SW 1271 (cell line): ENCODE measurements at regions not wholly inside any gene's neighbourhood (a gene's known extent, or its start where the extent isn't known, plus 50 kb on each side); places are given as distances from the start of the nearest gene placed in this dataset.

Source experiments
- DNase-seq, 2 experiments: peaks; one replicate each; lab custom pipeline; 2025; lab: John Stamatoyannopoulos, UW

DNA sequence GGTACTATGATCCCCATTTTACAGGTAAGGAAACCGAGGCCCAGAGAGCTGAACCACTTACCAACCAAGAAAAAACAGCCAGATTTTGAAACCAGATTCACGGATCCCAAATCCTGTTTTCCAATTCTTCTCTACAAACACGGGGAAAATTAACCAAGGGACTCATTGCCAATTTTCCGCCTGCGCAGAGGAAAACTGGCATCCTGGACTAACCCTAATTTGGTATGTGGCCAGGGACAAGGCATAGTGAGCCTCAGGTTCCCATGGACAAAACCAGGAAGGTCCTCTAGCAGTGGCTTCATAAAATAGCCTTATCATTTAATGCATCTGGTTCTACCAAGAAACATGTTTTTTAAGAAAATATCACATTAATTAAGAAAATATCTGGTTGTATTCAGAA is 517.3 kb downstream of the MED13L start:
- no peak for DNase-seq

GRCh38 chr12:115758877-115759620 is 518.4 kb downstream of the MED13L start:
- DNase-seq, result no peak

- no peak for DNase-seq
Observed at GRCh38 chr12:115758183-115758582, 519.3 kb downstream of the MED13L start.

GRCh38 chr12:115756804-115757203 is 520.7 kb downstream of the MED13L start:
- no peak for DNase-seq

DNA sequence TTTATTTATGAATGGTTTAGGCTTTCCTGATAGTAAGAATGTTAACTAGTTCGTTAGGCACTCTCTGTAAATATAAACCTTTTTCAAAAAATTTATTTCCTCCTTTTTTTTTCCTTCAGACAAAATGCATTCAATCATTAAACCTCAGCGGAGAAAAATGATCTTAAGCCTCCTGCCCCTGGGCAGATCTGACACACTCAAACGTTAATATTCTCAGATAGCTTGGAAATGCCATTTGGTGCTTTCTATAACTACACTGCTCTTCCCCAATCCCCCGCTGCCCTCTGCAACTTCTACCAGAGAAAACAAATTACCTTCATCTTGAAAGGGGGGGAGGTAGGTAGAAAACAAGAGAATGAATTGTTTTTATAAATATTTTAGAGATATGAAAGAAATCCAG is 521.2 kb downstream of the MED13L start:
- DNase-seq, result no peak

DNA sequence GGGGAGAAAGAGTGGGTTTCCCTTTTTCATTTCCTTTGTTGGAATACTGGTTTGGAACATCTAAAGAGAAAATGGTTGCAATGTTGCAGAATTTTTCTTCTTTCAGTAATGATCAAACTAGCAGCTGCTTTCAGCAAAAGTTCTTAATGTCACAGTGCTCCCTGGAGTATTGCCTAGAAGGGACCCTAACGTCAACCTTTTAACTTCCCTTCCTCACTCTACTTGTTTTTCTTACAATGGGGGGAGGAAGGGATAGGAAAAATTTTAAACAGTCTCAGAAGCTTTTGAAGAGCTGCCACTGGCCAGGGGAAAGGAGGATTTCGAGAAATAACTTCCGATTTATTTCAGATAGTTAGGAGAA is 521.8 kb downstream of the MED13L start:
- DNase-seq, result no peak

GRCh38 chr12:115755061-115755724 is 522.3 kb downstream of the MED13L start:
- no peak for DNase-seq

- peak in 1 of 2 experiments; percentile 44 for DNase-seq
Observed at GRCh38 chr12:115752913-115753726, 524.4 kb downstream of the MED13L start.

- no peak for DNase-seq
Observed at GRCh38 chr12:115752156-115752555, 525.3 kb downstream of the MED13L start.

DNA sequence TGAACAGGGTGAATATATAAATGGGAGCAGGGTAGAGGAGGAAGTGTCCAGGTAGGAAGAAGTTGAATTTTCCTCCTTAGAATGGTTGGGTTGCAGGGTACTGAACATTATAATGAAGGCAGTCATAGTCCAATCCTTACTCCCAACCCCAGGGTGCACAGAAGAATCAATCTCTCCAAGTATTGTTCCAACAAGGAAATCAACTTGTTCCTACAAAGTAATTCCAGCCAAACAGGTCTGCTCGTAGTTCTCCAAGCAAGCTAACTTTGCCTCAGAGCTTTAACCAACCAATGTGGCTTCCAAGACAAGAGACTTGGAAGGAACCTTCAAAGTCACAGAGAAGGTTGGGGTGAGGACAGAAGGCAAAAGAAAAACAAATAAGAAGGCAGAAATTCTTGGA is 527.2 kb downstream of the MED13L start:
- no peak for DNase-seq

DNA sequence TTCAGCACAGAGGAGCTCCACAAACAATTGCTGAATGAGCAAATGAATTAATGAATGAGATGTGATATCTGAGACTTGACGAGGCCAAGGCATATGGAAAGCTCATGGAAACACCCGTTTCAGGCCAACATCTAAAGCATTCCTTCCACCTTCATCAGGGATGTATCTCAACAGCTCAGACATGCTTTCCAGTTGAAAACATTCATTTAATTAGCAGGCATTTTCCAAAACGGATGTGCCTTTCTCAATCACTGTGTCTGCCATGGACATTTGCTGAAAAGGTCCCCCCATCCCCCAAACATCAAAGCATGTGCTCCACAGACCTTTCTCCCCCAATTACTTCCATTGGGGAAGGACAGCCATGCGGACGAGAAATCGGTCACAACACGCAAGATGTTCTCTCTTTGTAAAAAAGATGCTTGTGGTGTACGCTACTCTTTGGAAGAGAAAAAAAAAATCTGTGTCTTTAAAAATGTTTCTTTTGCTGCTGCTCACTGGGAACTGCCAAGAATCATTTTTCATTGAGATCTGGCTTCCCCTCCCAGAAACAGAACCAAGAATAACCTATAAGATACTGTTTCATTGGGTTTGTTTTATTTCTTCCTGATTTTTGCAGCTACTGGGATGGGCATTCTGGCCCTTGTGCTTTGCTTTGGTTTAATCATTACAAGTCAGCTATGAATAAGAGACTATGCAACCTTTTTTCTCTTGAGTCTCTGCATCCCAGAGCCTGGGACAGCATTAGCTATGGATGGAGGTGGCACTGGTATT is 528.2 kb downstream of the MED13L start:
- no peak for DNase-seq

DNA sequence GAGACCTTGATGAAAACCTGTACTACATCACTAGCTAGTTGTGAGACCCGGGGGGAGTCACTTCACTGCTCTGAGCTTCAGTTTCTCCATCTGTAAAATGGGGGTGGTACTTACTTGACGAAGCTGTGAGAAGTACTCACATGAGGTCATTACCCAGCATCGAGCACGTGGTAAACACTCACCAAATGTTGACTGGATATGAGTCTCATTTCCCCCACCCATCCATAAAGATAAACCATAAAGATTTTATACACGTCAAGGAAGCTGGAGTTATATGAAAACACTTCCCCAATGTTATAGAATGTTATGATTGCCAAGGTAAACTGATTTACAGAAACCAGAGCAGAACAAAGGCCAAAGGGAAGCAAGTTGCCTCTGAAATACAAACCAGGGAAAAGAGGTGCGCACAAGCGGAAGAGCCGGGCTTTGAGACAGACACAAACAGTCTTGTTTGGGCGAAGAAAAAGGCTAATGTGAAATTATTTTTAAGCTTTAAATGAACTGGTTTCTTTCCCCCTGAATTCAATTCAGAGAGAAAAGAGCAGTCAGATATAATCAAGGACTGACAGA is 536.8 kb downstream of the MED13L start:
- DNase-seq, result no peak

DNA sequence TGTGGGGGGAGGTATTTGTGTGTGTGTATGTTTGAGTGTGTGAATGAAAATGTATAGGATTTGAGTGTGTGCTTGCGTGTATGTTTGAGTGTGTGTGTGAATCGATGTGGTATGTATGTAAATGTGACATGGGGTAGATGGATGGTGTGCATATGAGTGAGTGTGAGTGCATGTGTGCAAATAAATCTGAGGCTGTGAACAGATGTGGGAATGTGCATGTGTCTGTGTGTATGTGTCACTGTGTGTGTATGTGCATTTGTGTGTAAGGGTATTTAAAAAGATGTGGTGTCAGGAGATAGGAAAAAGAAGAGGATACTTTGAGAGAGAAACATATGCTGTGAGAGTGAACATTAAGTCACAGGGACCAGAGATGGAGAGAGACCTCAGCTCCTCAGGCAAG is 539.6 kb downstream of the MED13L start:
- no peak for DNase-seq

GRCh38 chr12:115736360-115736759 is 541.1 kb downstream of the MED13L start:
- DNase-seq, result no peak

- DNase-seq, result no peak
Observed at GRCh38 chr12:115730975-115731541, 546.4 kb downstream of the MED13L start.

- no peak for DNase-seq
Observed at GRCh38 chr12:115726691-115727090, 550.8 kb downstream of the MED13L start.

DNA sequence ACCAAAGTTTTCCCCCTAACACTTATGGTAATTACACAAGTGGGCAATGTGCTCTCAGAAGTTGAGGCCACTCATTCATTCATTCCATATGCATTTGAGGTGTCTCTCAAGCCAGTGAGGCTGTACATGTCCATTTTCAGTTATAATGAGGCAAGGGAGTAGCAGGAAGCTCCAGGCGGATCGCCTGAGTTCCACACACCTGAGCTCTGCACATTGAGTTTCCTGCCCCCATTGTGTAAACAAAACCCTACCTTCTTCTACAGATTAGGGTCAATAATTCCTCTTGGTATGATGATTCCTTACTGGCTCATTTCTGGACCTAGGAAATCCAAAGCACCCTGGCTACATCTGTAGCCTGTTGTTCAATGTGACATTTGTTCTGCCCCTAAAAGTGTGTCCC is 555.3 kb downstream of the MED13L start:
- DNase-seq, result no peak

- DNase-seq, result no peak
Observed at GRCh38 chr12:115716551-115716950, 560.9 kb downstream of the MED13L start.

GRCh38 chr12:115712676-115713075 is 564.8 kb downstream of the MED13L start:
- DNase-seq, result no peak

- DNase-seq, result no peak
Observed at GRCh38 chr12:115710104-115710564, 567.4 kb downstream of the MED13L start.

- no peak for DNase-seq
Observed at GRCh38 chr12:115709540-115710011, 567.9 kb downstream of the MED13L start.
